ENCODE measurements at regions not wholly inside any gene's neighbourhood (a gene's known extent, or its start where the extent isn't known, plus 50 kb on each side); places are given as distances from the start of the nearest gene placed in this dataset.
"Not testable (repeated sequence)": the region's sequence is repeated elsewhere in the genome, so short reads cannot be mapped to it uniquely, and the experiment has no call there.

DNA sequence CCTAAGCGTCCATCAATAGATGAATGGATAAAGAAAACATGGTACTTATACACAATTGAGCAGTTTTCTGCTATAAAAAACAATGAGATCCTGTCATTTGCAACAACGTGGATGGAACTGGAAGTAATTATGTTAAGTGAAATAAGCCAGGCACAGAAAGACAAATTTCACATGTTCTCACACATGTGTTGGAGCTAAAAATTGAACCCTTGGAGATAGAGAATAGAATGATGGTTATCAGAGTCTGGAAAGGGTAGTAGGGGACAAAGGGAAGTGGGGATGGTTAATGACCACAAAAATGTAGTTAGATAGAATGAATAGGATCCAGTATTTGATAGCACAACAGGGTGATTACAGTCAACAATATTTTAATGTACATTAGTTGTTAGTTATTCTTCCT lies 1033.5 kb downstream of the HACE1 start:
- no peak overlapping the region for H3K27ac Mint-ChIP-seq (ENCODE audit: unreplicated experiment)
- peaks cover 8% of the 10 kb centered on the region for H3K9me3 Mint-ChIP-seq (ENCODE audit: low read depth)
- TF ChIP-seq, protein P1, sequence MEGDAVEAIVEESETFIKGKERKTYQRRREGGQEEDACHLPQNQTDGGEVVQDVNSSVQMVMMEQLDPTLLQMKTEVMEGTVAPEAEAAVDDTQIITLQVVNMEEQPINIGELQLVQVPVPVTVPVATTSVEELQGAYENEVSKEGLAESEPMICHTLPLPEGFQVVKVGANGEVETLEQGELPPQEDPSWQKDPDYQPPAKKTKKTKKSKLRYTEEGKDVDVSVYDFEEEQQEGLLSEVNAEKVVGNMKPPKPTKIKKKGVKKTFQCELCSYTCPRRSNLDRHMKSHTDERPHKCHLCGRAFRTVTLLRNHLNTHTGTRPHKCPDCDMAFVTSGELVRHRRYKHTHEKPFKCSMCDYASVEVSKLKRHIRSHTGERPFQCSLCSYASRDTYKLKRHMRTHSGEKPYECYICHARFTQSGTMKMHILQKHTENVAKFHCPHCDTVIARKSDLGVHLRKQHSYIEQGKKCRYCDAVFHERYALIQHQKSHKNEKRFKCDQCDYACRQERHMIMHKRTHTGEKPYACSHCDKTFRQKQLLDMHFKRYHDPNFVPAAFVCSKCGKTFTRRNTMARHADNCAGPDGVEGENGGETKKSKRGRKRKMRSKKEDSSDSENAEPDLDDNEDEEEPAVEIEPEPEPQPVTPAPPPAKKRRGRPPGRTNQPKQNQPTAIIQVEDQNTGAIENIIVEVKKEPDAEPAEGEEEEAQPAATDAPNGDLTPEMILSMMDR (IDR thresholded peaks at IDR 0.05) = no peak
- no peaks in the 10 kb centered on the region for H3K36me3 Mint-ChIP-seq (ENCODE audit: low read depth)
- H3K4me1 Mint-ChIP-seq (ENCODE audit: low read depth) = no peaks in the 10 kb centered on the region
- H3K4me3 Mint-ChIP-seq (ENCODE audit: unreplicated experiment) = no peak overlapping the region
- no peak for DNase-seq (ENCODE audit: low spot score)
- H3K27me3 Mint-ChIP-seq (ENCODE audit: low read depth) = peaks cover 5% of the 10 kb centered on the region

DNA sequence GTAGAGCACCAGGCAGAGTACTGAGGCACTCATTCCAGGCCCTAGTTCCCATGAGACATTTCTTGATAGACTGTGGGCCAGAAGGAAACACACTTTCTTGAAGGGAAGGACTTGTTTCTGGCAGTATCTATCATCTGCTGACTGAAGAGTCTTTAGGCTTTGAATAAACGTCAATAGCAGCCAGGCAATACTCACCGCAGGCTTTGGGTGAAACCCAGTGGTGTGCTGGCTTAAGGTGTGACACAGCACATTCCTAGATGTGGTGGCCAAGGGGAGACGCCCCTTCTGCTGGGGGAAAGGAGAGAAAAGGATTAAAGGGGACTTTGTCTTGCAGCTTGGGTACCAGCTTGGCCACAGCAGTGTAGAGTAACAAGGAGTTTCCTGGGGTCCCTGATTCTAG lies 1039.6 kb downstream of the HACE1 start:
- TF ChIP-seq, protein P1 (IDR thresholded peaks at IDR 0.05) = no peak
- no peak for DNase-seq (ENCODE audit: low spot score)
- Mint-ChIP-seq H3K27ac (ENCODE audit: unreplicated experiment) (no peak overlapping the region), H3K36me3 (ENCODE audit: low read depth) (no peaks in the 10 kb centered on the region), H3K4me1 (ENCODE audit: low read depth) (no peaks in the 10 kb centered on the region), H3K27me3 (ENCODE audit: low read depth) (peaks cover 4% of the 10 kb centered on the region), H3K9me3 (ENCODE audit: low read depth) (peaks cover 11% of the 10 kb centered on the region), H3K4me3 (ENCODE audit: unreplicated experiment) (no peak overlapping the region)

DNA sequence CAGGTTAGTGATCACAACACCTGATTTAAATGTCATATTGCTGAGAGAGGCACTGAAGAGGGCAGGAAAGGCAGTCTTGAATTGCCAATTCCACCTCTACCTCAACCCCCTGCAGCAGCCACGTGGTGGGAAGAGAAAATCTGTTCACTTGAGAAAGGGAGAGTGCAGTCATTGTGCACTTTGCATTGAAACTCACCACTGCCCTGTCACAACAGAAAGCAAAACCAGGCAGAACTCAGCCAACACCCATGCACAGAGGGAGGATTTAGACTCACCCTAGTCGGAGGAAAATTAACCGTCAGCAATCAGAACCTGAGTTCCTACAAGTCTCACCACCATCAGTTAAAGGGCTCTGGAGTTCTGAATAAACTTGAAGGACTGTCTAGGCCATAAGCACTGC lies 1040.2 kb downstream of the HACE1 start:
- no peak for DNase-seq (ENCODE audit: low spot score)
- peaks cover 7% of the 10 kb centered on the region for H3K9me3 Mint-ChIP-seq (ENCODE audit: low read depth)
- TF ChIP-seq, protein P1 (IDR thresholded peaks at IDR 0.05) = no peak
- no peak overlapping the region for H3K4me3 Mint-ChIP-seq (ENCODE audit: unreplicated experiment)
- H3K4me1 Mint-ChIP-seq (ENCODE audit: low read depth) = no peaks in the 10 kb centered on the region
- no peaks in the 10 kb centered on the region for H3K36me3 Mint-ChIP-seq (ENCODE audit: low read depth)
- H3K27ac Mint-ChIP-seq (ENCODE audit: unreplicated experiment) = no peak overlapping the region
- H3K27me3 Mint-ChIP-seq (ENCODE audit: low read depth) = peaks cover 4% of the 10 kb centered on the region

DNA sequence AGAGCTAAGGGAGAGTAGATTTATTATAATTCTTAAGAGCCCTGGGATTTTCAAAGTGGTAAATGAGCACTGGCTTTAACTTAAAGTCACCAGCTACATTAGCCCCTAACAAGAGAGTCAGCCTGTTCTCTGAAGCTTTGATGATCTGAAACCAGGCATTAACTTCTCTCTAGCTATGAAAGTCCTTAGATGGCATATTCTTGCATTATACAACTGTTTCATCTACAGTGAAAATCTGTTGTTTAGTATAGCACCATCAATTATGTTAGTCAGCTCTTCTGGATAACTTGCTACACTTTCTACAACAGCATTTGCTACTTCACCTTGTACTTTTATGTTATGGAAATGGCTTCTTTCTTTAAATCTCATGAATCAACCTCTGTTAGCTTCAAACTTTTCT lies 1046.7 kb downstream of the HACE1 start:
- Mint-ChIP-seq H3K27me3 (ENCODE audit: low read depth) (peaks cover 8% of the 10 kb centered on the region), H3K4me1 (ENCODE audit: low read depth) (no peaks in the 10 kb centered on the region), H3K4me3 (ENCODE audit: unreplicated experiment) (no peak overlapping the region), H3K9me3 (ENCODE audit: low read depth) (peaks cover 3% of the 10 kb centered on the region), H3K27ac (ENCODE audit: unreplicated experiment) (no peak overlapping the region), H3K36me3 (ENCODE audit: low read depth) (no peaks in the 10 kb centered on the region)
- TF ChIP-seq, protein P1 (IDR thresholded peaks at IDR 0.05) = no peak
- no peak for DNase-seq (ENCODE audit: low spot score)

DNA sequence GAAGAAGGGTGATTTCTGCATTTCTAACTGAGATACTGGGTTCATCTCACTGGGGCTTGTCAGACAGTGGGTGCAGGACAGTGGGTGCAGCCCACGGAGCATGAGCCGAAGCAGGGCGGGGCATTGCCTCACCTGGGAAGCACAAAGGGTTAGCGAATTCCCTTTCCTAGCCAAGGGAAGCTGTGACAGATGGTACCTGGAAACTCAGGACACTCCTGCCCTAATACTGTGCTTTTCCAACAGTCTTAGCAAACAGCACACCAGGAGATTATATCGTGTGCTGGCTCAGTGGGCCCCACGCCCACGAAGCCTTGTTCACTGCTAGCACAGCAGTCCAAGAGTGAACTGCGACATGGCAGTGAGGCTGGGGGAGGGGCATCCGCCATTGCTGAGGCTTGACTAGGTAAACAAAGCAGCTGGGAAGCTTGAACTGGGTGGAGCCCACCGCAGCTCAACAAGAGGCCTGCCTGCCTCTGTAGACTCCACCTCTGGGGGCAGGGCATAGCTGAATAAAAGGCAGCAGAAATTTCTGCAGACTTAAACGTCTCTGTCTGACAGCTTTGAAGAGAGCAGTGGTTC lies 1057.7 kb downstream of the HACE1 start:
- peak; percentile 28 for DNase-seq (ENCODE audit: low spot score)
- not testable (repeated sequence) for H3K9me3 Mint-ChIP-seq (ENCODE audit: low read depth); H3K27ac Mint-ChIP-seq (ENCODE audit: unreplicated experiment); H3K36me3 Mint-ChIP-seq (ENCODE audit: low read depth); H3K4me1 Mint-ChIP-seq (ENCODE audit: low read depth); H3K4me3 Mint-ChIP-seq (ENCODE audit: unreplicated experiment)
- peaks cover 12% of the 10 kb centered on the region for H3K27me3 Mint-ChIP-seq (ENCODE audit: low read depth)

DNA sequence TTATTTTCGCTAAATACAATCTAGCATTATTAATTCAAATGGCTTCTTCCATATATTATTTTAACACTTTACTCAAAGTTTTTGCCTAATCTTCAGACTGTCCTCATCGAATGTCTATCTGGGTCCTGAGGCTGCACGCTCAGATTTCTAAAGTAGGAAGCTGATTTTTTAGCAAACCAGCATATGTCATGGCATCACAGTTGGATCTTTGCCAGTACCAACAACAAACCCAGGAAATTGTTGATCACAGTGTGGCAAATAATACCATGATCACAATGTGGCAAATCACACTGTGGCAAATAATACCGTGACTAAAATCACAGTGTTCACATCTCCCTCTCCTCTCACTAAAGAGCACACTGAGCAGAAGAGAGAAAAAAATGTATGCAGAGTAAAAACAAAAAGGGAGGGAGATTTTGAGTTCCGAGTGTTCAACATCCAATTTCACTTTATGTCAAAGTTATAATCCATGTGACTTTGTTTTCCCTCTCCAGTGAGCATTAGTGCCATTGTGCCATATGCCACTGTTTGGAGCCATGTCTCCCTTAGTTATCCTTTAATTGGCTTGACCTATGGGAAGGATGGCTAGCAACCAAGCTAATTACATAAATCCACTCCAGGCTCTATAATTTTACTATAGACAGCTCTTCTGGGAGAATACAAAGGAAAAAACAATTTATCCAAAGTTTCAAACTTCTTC lies 1059.6 kb downstream of the HACE1 start:
- H3K4me1 Mint-ChIP-seq (ENCODE audit: low read depth) = no peaks in the 10 kb centered on the region
- DNase-seq (ENCODE audit: low spot score) = no peak
- no peaks in the 10 kb centered on the region for H3K36me3 Mint-ChIP-seq (ENCODE audit: low read depth)
- TF ChIP-seq, protein P1 (IDR thresholded peaks at IDR 0.05) = no peak
- no peak overlapping the region for H3K27ac Mint-ChIP-seq (ENCODE audit: unreplicated experiment)
- peaks cover 5% of the 10 kb centered on the region for H3K9me3 Mint-ChIP-seq (ENCODE audit: low read depth)
- H3K27me3 Mint-ChIP-seq (ENCODE audit: low read depth) = peaks cover 12% of the 10 kb centered on the region
- H3K4me3 Mint-ChIP-seq (ENCODE audit: unreplicated experiment) = no peak overlapping the region
